ENCODE measurements at regions not wholly inside any gene's neighbourhood (a gene's known extent, or its start where the extent isn't known, plus 50 kb on each side); places are given as distances from the start of the nearest gene placed in this dataset.

GRCh38 chr1:94684690-94685250 lies 135.4 kb upstream of the SLC44A3 start:
- Histone ChIP-seq H3K56ac (ENCODE audit: extremely low read depth, insufficient read depth, low read length) (no peak overlapping the region), H3K79me1 (ENCODE audit: low read depth in 1 of 2, low read length in 2 of 2) (no peaks in the 10 kb centered on the region), H3K27me3 (ENCODE audit: control insufficient read depth, insufficient read depth, low read length) (no peaks in the 10 kb centered on the region), H2BK5ac (ENCODE audit: low read depth, low read length, poor library complexity, severe bottlenecking) (no peak overlapping the region), H3K9me3 (ENCODE audit: control insufficient read depth, insufficient read depth, low read length) (no peaks in the 10 kb centered on the region), H2AK5ac (ENCODE audit: low read depth, low read length) (peak overlapping the region; percentile 5), H2BK120ac (ENCODE audit: low read depth, low read length) (peak overlapping the region; percentile 57), H3K27ac (ENCODE audit: insufficient read depth, low read length) (no peak overlapping the region), H4K91ac (ENCODE audit: insufficient read depth, low read depth, low read length) (peak overlapping the region; percentile 26; the same call in 1 of the 2 replicates), H4K8ac (ENCODE audit: low read depth in 2 of 2, low read length in 2 of 2) (peak overlapping the region in 1 of 2 experiments; percentile 35; a peak in 1 of 4 replicates), H3K23ac (ENCODE audit: low read depth, low read length) (no peak overlapping the region), H2BK20ac (ENCODE audit: low read depth, low read length) (peak overlapping the region; percentile 27; the same call in 1 of the 2 replicates), H4K5ac (ENCODE audit: low read depth, low read length) (peak overlapping the region; percentile 49; the same call in 1 of the 2 replicates), H3K18ac (ENCODE audit: low read depth, low read length) (peak overlapping the region; percentile 45; the same call in 1 of the 2 replicates), H2AFZ (replicated peaks; ENCODE audit: low read length, poor library complexity) (no peak overlapping the region), H2BK15ac (ENCODE audit: low read depth, low read length) (0 out of 3 replicates have a peak overlapping the region, but pooled peaks have one; percentile 95), H3K4me2 (ENCODE audit: low read depth, low read length) (no peak overlapping the region), H4K20me1 (ENCODE audit: insufficient read depth, low read length) (no peaks in the 10 kb centered on the region), H3K4ac (ENCODE audit: low read depth, low read length) (peak overlapping the region; percentile 40), H3K9ac (ENCODE audit: low read depth, low read length) (no peak overlapping the region), H2AK9ac (replicated peaks; ENCODE audit: low read depth, low read length, poor library complexity) (no peak overlapping the region), H3K36me3 (ENCODE audit: control insufficient read depth, insufficient read depth, low read length) (no peaks in the 10 kb centered on the region), H3K14ac (replicated peaks; ENCODE audit: low read depth, low read length) (0 out of 2 replicates have a peak overlapping the region, but pooled peaks have one; percentile 29), H3K4me3 (ENCODE audit: insufficient read depth, low read depth, low read length) (no peak overlapping the region), H3K4me1 (ENCODE audit: control insufficient read depth, insufficient read depth, low read length) (peaks cover 14% of the 10 kb centered on the region), H3K9me1 (ENCODE audit: insufficient read depth, low read length) (peaks cover 7% of the 10 kb centered on the region)
- TF ChIP-seq BHLHE40 (IDR thresholded peaks at IDR 0.05; ENCODE audit: low read depth, low read length) (no peak), NFE2L2 (IDR thresholded peaks at IDR 0.05; ENCODE audit: low read depth, low read length) (no peak), CTCF (conservative IDR thresholded peaks at IDR 0.05; ENCODE audit: low read depth, low read length) (no peak), RAD21 (IDR thresholded peaks at IDR 0.05; ENCODE audit: low read length) (no peak), CEBPB (IDR thresholded peaks at IDR 0.05; ENCODE audit: low read depth, low read length) (no peak), RCOR1 (IDR thresholded peaks at IDR 0.05; ENCODE audit: insufficient replicate concordance, low read length) (no peak), SMC3 (IDR thresholded peaks at IDR 0.05; ENCODE audit: low read depth, low read length) (no peak)
- dilution Hi-C loops (cut with HindIII; ENCODE audit: low sequenced_read_pairs, unreplicated experiment) (no loop called here), in situ Hi-C loops (cut with MboI; ENCODE audit: low sequenced_read_pairs) (no loop called here), intact Hi-C loops (cut with micrococcal nuclease) (no loop called here)
- ATAC-seq (ENCODE audit: low read depth), result no peak
- DNase-seq, result no peak
- ChIA-PET CTCF (no interaction called here), POLR2A (ENCODE audit: unreplicated experiment) (no interaction called here)
- WGBS, 2 experiments (ENCODE audit: extremely low coverage in 2 of 2, insufficient read length in 1 of 2), result 90% methylated on average over 2 of the region's 7 CpGs; no CpG with 5 or more reads in 1 of the 2 experiments
- no TSS peak for BruUV-seq (replicated peaks)
